DMS 273 treated with DMSO at 0.1 percent for 48 hours (cell line): ENCODE measurements at regions not wholly inside any gene's neighbourhood (a gene's known extent, or its start where the extent isn't known, plus 50 kb on each side); places are given as distances from the start of the nearest gene placed in this dataset.

Experiments
- DNase-seq: peaks from one replicate; lab custom pipeline; 2025; lab: John Stamatoyannopoulos, UW

GRCh38 chr2:12083713-12084419, 337.4 kb downstream of the LPIN1 start:
- DNase-seq: no peak

- DNase-seq: no peak
Observed at GRCh38 chr2:12087175-12087574, 340.7 kb downstream of the LPIN1 start.

- DNase-seq: no peak
Observed at GRCh38 chr2:12087671-12088380, 341.4 kb downstream of the LPIN1 start.

GRCh38 chr2:12089001-12089400, 342.6 kb downstream of the LPIN1 start:
- DNase-seq: no peak

- DNase-seq: no peak
Observed at GRCh38 chr2:12089496-12089895, 343.1 kb downstream of the LPIN1 start.

GRCh38 chr2:12090072-12090471, 343.6 kb downstream of the LPIN1 start:
- no peak for DNase-seq

- DNase-seq: no peak
Observed at GRCh38 chr2:12090590-12090989, 344.2 kb downstream of the LPIN1 start.

- DNase-seq: no peak
Observed at GRCh38 chr2:12091201-12091806, 344.9 kb downstream of the LPIN1 start.

GRCh38 chr2:12094134-12094533, 347.7 kb downstream of the LPIN1 start:
- no peak for DNase-seq

- DNase-seq: no peak
Observed at GRCh38 chr2:12096051-12096787, 349.8 kb downstream of the LPIN1 start.

- no peak for DNase-seq
Observed at GRCh38 chr2:12096788-12097449, 350.5 kb downstream of the LPIN1 start.

GRCh38 chr2:12097859-12098258, 351.4 kb downstream of the LPIN1 start:
- no peak for DNase-seq

GRCh38 chr2:12099374-12099773, 352.9 kb downstream of the LPIN1 start:
- no peak for DNase-seq

GRCh38 chr2:12102679-12103078, 356.2 kb downstream of the LPIN1 start:
- DNase-seq: no peak

GRCh38 chr2:12105180-12105579, 358.7 kb downstream of the LPIN1 start:
- DNase-seq: no peak

GRCh38 chr2:12106440-12107080, 360.1 kb downstream of the LPIN1 start:
- no peak for DNase-seq

- DNase-seq: no peak
Observed at GRCh38 chr2:12107321-12107720, 360.9 kb downstream of the LPIN1 start.

GRCh38 chr2:12107939-12108338, 361.5 kb downstream of the LPIN1 start:
- DNase-seq: no peak

- peak; percentile 81 for DNase-seq
Observed at GRCh38 chr2:12109363-12110017, 363.1 kb downstream of the LPIN1 start.

- no peak for DNase-seq
Observed at GRCh38 chr2:12110074-12110473, 363.6 kb downstream of the LPIN1 start.

- DNase-seq: no peak
Observed at GRCh38 chr2:12110481-12110880, 364.0 kb downstream of the LPIN1 start.
